ENCODE measurements at regions not wholly inside any gene's neighbourhood (a gene's known extent, or its start where the extent isn't known, plus 50 kb on each side); places are given as distances from the start of the nearest gene placed in this dataset.

DNA sequence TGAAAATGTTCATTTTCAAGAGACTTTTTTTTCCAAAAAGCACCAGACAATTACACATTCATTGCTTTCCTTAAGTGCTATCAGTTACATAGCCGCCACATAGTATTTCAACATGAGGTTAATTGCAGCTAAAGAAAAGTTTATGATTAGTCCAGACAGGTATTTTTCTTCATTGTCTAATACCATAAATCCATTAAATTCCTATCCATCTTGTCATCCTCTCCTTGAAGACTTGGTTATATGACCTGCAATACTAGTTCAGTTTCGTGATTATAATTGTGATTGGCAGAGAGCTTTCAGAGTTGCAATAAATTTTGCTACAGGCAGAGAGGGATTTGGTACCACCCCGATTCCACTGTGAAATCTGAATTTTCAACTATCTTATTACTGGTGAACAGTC is 437.7 kb downstream of the GPATCH2 start:
- 0% methylated on average over 3 of the region's 3 CpGs for WGBS (ENCODE audit: insufficient coverage, low coverage, missing lambda C conversion rate)
- TF ChIP-seq ZNF263 (CRISPR knock-in tag; IDR thresholded peaks at IDR 0.05; ENCODE audit: borderline replicate concordance): no peak
- no peak for TF ChIP-seq KLF16 (IDR thresholded peaks at IDR 0.05)
- TF ChIP-seq SRSF7 (optimal IDR thresholded peaks at IDR 0.05; ENCODE audit: low read depth, low read length): no peak
- no peak for TF ChIP-seq NR3C1 (CRISPR knock-in tag; IDR thresholded peaks at IDR 0.05)

DNA sequence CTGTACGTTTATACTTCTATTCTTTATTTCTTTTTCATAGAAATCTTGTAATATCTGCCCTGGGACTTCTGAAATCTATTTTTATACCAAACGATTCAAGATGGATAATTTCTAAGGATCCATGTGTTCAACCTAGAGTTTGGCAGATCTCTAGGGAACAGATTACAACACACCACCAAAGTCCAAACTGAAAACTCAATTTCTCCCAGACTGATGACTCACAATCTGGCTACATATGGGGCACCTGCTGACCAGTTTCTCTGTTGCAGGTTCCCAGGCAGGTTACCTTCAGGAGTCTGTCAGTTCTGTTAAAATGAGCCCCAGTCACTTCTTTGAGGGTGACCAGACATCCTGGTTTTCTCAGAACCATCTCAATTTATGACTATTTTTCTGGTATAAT is 439.4 kb downstream of the GPATCH2 start:
- 0% methylated on average over 2 of the region's 2 CpGs for WGBS (ENCODE audit: insufficient coverage, low coverage, missing lambda C conversion rate)
- TF ChIP-seq, protein P1, sequence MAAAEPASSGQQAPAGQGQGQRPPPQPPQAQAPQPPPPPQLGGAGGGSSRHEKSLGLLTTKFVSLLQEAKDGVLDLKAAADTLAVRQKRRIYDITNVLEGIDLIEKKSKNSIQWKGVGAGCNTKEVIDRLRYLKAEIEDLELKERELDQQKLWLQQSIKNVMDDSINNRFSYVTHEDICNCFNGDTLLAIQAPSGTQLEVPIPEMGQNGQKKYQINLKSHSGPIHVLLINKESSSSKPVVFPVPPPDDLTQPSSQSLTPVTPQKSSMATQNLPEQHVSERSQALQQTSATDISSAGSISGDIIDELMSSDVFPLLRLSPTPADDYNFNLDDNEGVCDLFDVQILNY (CRISPR knock-in tag; IDR thresholded peaks at IDR 0.05): no peak
- no peak for TF ChIP-seq PURB (CRISPR knock-in tag; IDR thresholded peaks at IDR 0.05; ENCODE audit: low read depth)
- TF ChIP-seq, protein P2, sequence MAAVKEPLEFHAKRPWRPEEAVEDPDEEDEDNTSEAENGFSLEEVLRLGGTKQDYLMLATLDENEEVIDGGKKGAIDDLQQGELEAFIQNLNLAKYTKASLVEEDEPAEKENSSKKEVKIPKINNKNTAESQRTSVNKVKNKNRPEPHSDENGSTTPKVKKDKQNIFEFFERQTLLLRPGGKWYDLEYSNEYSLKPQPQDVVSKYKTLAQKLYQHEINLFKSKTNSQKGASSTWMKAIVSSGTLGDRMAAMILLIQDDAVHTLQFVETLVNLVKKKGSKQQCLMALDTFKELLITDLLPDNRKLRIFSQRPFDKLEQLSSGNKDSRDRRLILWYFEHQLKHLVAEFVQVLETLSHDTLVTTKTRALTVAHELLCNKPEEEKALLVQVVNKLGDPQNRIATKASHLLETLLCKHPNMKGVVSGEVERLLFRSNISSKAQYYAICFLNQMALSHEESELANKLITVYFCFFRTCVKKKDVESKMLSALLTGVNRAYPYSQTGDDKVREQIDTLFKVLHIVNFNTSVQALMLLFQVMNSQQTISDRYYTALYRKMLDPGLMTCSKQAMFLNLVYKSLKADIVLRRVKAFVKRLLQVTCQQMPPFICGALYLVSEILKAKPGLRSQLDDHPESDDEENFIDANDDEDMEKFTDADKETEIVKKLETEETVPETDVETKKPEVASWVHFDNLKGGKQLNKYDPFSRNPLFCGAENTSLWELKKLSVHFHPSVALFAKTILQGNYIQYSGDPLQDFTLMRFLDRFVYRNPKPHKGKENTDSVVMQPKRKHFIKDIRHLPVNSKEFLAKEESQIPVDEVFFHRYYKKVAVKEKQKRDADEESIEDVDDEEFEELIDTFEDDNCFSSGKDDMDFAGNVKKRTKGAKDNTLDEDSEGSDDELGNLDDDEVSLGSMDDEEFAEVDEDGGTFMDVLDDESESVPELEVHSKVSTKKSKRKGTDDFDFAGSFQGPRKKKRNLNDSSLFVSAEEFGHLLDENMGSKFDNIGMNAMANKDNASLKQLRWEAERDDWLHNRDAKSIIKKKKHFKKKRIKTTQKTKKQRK (IDR thresholded peaks at IDR 0.05; ENCODE audit: borderline replicate concordance, low read depth, low read length): no peak
- TF ChIP-seq LEF1 (IDR thresholded peaks at IDR 0.05): no peak
- TF ChIP-seq FOS (IDR thresholded peaks at IDR 0.05; ENCODE audit: extremely low read depth, insufficient read length): no peak
- TF ChIP-seq CEBPG (CRISPR knock-in tag; IDR thresholded peaks at IDR 0.05): no peak
- TF ChIP-seq CEBPG (tag; conservative IDR thresholded peaks at IDR 0.05 in 1 of 2, IDR thresholded peaks at IDR 0.05 in 1 of 2): no peak
- TF ChIP-seq ILF3 (IDR thresholded peaks at IDR 0.05; ENCODE audit: borderline replicate concordance): no peak
- TF ChIP-seq POLR2AphosphoS2 (IDR thresholded peaks at IDR 0.05; ENCODE audit: low read length): no peak
- TF ChIP-seq RAD21 (CRISPR knock-in tag; conservative IDR thresholded peaks at IDR 0.05 in 1 of 2, IDR thresholded peaks at IDR 0.05 in 1 of 2): no peak

More for the DNA sequence above, 437.7 kb downstream of the GPATCH2 start:
- CTCF ChIA-PET (ENCODE audit: low intra/inter-chr PET ratio): no interaction called here
- no peaks in the 10 kb centered on the region for H3K36me3 ChIP-seq (ENCODE audit: control insufficient read depth, insufficient read depth, low read length)
- H4K20me1 ChIP-seq (replicated peaks; ENCODE audit: control insufficient read depth, insufficient read depth, low read length): no peaks in the 10 kb centered on the region
- FAIRE-seq: no peak
- POLR2A ChIA-PET: no interaction called here
- in situ Hi-C loops (cut with MboI): no loop called here
- no peaks in the 10 kb centered on the region; the same call in 1 of the 2 replicates for H3K9me3 ChIP-seq (replicated peaks; ENCODE audit: control insufficient read depth, insufficient read depth, low read depth, low read length)
- no TSS peak for BruUV-seq (replicated peaks)
- no peak overlapping the region for H3K4me3 ChIP-seq
- no peaks in the 10 kb centered on the region for H3K9me1 ChIP-seq (ENCODE audit: control insufficient read depth, insufficient read depth, low read length)
- H3K4me2 ChIP-seq (ENCODE audit: insufficient read depth, low read length): no peak overlapping the region
- ATAC-seq: no peak
- no peak overlapping the region for H3K9ac ChIP-seq (ENCODE audit: insufficient read depth in 1 of 2, low read depth in 2 of 2, low read length in 2 of 2)
- DNase-seq (ENCODE audit: extremely low read depth in 1 of 4, low spot score in 3 of 4): no peak
- H3K79me2 ChIP-seq (ENCODE audit: control insufficient read depth, insufficient read depth, low read length): no peaks in the 10 kb centered on the region
- H2AFZ ChIP-seq (ENCODE audit: low read depth, low read length): no peak overlapping the region
- no peaks in the 10 kb centered on the region for H3K27me3 ChIP-seq (ENCODE audit: control insufficient read depth in 2 of 2, insufficient read depth in 2 of 2, low read length in 2 of 2)
- H3K27ac ChIP-seq (ENCODE audit: extremely low read depth, low read depth, low read length): no peak overlapping the region
- intact Hi-C loops (cut with micrococcal nuclease): no loop called here
- no peaks in the 10 kb centered on the region for H3K4me1 ChIP-seq (replicated peaks in 1 of 2; ENCODE audit: control insufficient read depth in 2 of 2, insufficient read depth in 2 of 2, low read length in 2 of 2)

More for the DNA sequence above, 439.4 kb downstream of the GPATCH2 start:
- no peaks in the 10 kb centered on the region for H3K4me1 ChIP-seq (replicated peaks in 1 of 2; ENCODE audit: control insufficient read depth in 2 of 2, insufficient read depth in 2 of 2, low read length in 2 of 2)
- BruUV-seq (replicated peaks): no TSS peak
- POLR2A ChIA-PET: no interaction called here
- H3K27me3 ChIP-seq (ENCODE audit: control insufficient read depth in 2 of 2, insufficient read depth in 2 of 2, low read length in 2 of 2): no peaks in the 10 kb centered on the region
- H3K79me2 ChIP-seq (ENCODE audit: control insufficient read depth, insufficient read depth, low read length): no peaks in the 10 kb centered on the region
- no peaks in the 10 kb centered on the region for H3K9me1 ChIP-seq (ENCODE audit: control insufficient read depth, insufficient read depth, low read length)
- no peak for DNase-seq (ENCODE audit: extremely low read depth in 1 of 4, low spot score in 3 of 4)
- H3K4me2 ChIP-seq (ENCODE audit: insufficient read depth, low read length): no peak overlapping the region
- CTCF ChIA-PET (ENCODE audit: low intra/inter-chr PET ratio): no interaction called here
- H3K4me3 ChIP-seq: no peak overlapping the region
- no peak overlapping the region for H3K27ac ChIP-seq (ENCODE audit: extremely low read depth, low read depth, low read length)
- in situ Hi-C loops (cut with MboI) (no loop called here), intact Hi-C loops (cut with micrococcal nuclease) (no loop called here)
- H3K36me3 ChIP-seq (ENCODE audit: control insufficient read depth, insufficient read depth, low read length): no peaks in the 10 kb centered on the region
- H3K9ac ChIP-seq (ENCODE audit: insufficient read depth in 1 of 2, low read depth in 2 of 2, low read length in 2 of 2): no peak overlapping the region
- no peak for FAIRE-seq
- no peak overlapping the region for H2AFZ ChIP-seq (ENCODE audit: low read depth, low read length)
- no peaks in the 10 kb centered on the region; the same call in 1 of the 2 replicates for H3K9me3 ChIP-seq (replicated peaks; ENCODE audit: control insufficient read depth, insufficient read depth, low read depth, low read length)
- no peak for ATAC-seq
- no peaks in the 10 kb centered on the region for H4K20me1 ChIP-seq (replicated peaks; ENCODE audit: control insufficient read depth, insufficient read depth, low read length)
